ENCODE measurements at regions not wholly inside any gene's neighbourhood (a gene's known extent, or its start where the extent isn't known, plus 50 kb on each side); places are given as distances from the start of the nearest gene placed in this dataset.
"Not testable (repeated sequence)": the region's sequence is repeated elsewhere in the genome, so short reads cannot be mapped to it uniquely, and the experiment has no call there.

GRCh38 chr11:82049199-82049598 is 684.5 kb downstream of the FAM181B start:
- no peak for DNase-seq (ENCODE audit: low read depth)

GRCh38 chr11:82047200-82047599 is 686.5 kb downstream of the FAM181B start:
- no peak for DNase-seq (ENCODE audit: low read depth)

GRCh38 chr11:82046778-82047177 is 686.9 kb downstream of the FAM181B start:
- DNase-seq (ENCODE audit: low read depth) = no peak

- DNase-seq (ENCODE audit: low read depth) = no peak
These were observed 687.8 kb downstream of the FAM181B start for GRCh38 chr11:82045748-82046457.

GRCh38 chr11:82043316-82043715 is 690.3 kb downstream of the FAM181B start:
- DNase-seq (ENCODE audit: low read depth) = no peak

GRCh38 chr11:82041764-82042163 is 691.9 kb downstream of the FAM181B start:
- DNase-seq (ENCODE audit: low read depth) = no peak

- DNase-seq (ENCODE audit: low read depth) = no peak
These were observed 695.5 kb downstream of the FAM181B start for GRCh38 chr11:82038154-82038553.

- DNase-seq (ENCODE audit: low read depth) = no peak
These were observed 699.1 kb downstream of the FAM181B start for GRCh38 chr11:82034527-82034926.

GRCh38 chr11:82027335-82027734 is 706.3 kb downstream of the FAM181B start:
- not testable (repeated sequence) for DNase-seq (ENCODE audit: low read depth)

GRCh38 chr11:82024760-82025159 is 708.9 kb downstream of the FAM181B start:
- no peak for DNase-seq (ENCODE audit: low read depth)

- no peak for DNase-seq (ENCODE audit: low read depth)
These were observed 721.4 kb downstream of the FAM181B start for GRCh38 chr11:82012276-82012675.

- no peak for DNase-seq (ENCODE audit: low read depth)
These were observed 724.5 kb downstream of the FAM181B start for GRCh38 chr11:82009133-82009532.

GRCh38 chr11:82007521-82007920 is 726.1 kb downstream of the FAM181B start:
- no peak for DNase-seq (ENCODE audit: low read depth)

- no peak for DNase-seq (ENCODE audit: low read depth)
These were observed 729.0 kb downstream of the FAM181B start for GRCh38 chr11:82004537-82005213.

GRCh38 chr11:82003671-82004515 is 729.8 kb downstream of the FAM181B start:
- DNase-seq (ENCODE audit: low read depth) = no peak

GRCh38 chr11:82003024-82003423 is 730.6 kb downstream of the FAM181B start:
- no peak for DNase-seq (ENCODE audit: low read depth)

GRCh38 chr11:81995889-81996288 is 737.8 kb downstream of the FAM181B start:
- no peak for DNase-seq (ENCODE audit: low read depth)

- DNase-seq (ENCODE audit: low read depth) = no peak
These were observed 739.9 kb downstream of the FAM181B start for GRCh38 chr11:81993755-81994154.

- DNase-seq (ENCODE audit: low read depth) = no peak
These were observed 742.8 kb downstream of the FAM181B start for GRCh38 chr11:81990659-81991443.

GRCh38 chr11:81989093-81989492 is 744.6 kb downstream of the FAM181B start:
- DNase-seq (ENCODE audit: low read depth) = no peak

- no peak for DNase-seq (ENCODE audit: low read depth)
These were observed 745.7 kb downstream of the FAM181B start for GRCh38 chr11:81987829-81988472.
